GM23248 (cell line): ENCODE measurements at regions not wholly inside any gene's neighbourhood (a gene's known extent, or its start where the extent isn't known, plus 50 kb on each side); places are given as distances from the start of the nearest gene placed in this dataset.

Experiments used
- DNase-seq: peaks from one replicate; pipeline ENCODE4 v3.0.0-alpha.2; 2015
- H2AFZ ChIP-seq: fragments of 200-600 bp; sonication (generic); 2 replicates; pipeline ENCODE4 v1.6.1; 2016; ENCODE audit warnings: antibody characterized with exemption
- H3F3A ChIP-seq: fragments of 200-600 bp; sonication (generic); 2 replicates; pipeline ENCODE4 v1.6.1; 2016; ENCODE audit warnings: mild to moderate bottlenecking, antibody characterized with exemption, mixed run types; ENCODE audit not compliant: insufficient read depth
- H3K27ac ChIP-seq: fragments of 200-600 bp; sonication (generic); 2 replicates; pipeline ENCODE4 v1.5.1; 2016; ENCODE audit warnings: mild to moderate bottlenecking
- H3K27me3 ChIP-seq: fragments of 200-600 bp; sonication (generic); replicated peaks from 2 replicates; pipeline ENCODE4 v1.6.1; 2016; ENCODE audit warnings: mild to moderate bottlenecking; ENCODE audit not compliant: insufficient read depth
- H3K36me3 ChIP-seq: fragments of 200-600 bp; sonication (generic); 2 replicates; pipeline ENCODE4 v1.6.1; 2016; ENCODE audit warnings: low read depth, mild to moderate bottlenecking
- H3K4me1 ChIP-seq: fragments of 200-600 bp; sonication (generic); 2 replicates; pipeline ENCODE4 v1.6.1; 2016; ENCODE audit warnings: mild to moderate bottlenecking; ENCODE audit not compliant: insufficient read depth
- H3K4me2 ChIP-seq: fragments of 200-600 bp; sonication (generic); one replicate; pipeline ENCODE4 v1.6.1; 2016; ENCODE audit warnings: mild to moderate bottlenecking; ENCODE audit not compliant: unreplicated experiment
- H3K4me3 ChIP-seq: fragments of 200-600 bp; sonication (generic); 2 replicates; pipeline ENCODE4 v1.5.1; 2016; ENCODE audit warnings: mild to moderate bottlenecking
- H3K79me2 ChIP-seq: fragments of 200-600 bp; sonication (generic); 2 replicates; pipeline ENCODE4 v1.6.1; 2016; ENCODE audit warnings: mild to moderate bottlenecking; ENCODE audit not compliant: insufficient read depth
- H3K9ac ChIP-seq: fragments of 200-600 bp; sonication (generic); 2 replicates; pipeline ENCODE4 v1.6.1; 2016; ENCODE audit warnings: mild to moderate bottlenecking
- H3K9me2 ChIP-seq: fragments of 200-600 bp; sonication (generic); 2 replicates; pipeline ENCODE4 v1.6.1; 2016; ENCODE audit warnings: mixed run types, mild to moderate bottlenecking, moderate library complexity; ENCODE audit not compliant: insufficient read depth
- H3K9me3 ChIP-seq: fragments of 200-600 bp; sonication (generic); one replicate; pipeline ENCODE4 v1.6.1; 2017; ENCODE audit warnings: low read depth
- H4K20me1 ChIP-seq: fragments of 200-600 bp; sonication (generic); 2 replicates; pipeline ENCODE4 v1.6.0; 2016; ENCODE audit not compliant: insufficient read depth
- EZH2 ChIP-seq: fragments of 200-600 bp; sonication (generic); IDR thresholded peaks from 2 replicates; pipeline ENCODE4 v1.6.1; 2018; ENCODE audit warnings: antibody characterized with exemption, mild to moderate bottlenecking; ENCODE audit not compliant: insufficient read depth, poor library complexity, severe bottlenecking
- EZH2phosphoT487 ChIP-seq: fragments of 200-600 bp; sonication (generic); IDR thresholded peaks from 2 replicates; pipeline ENCODE4 v1.6.1; 2018; ENCODE audit warnings: antibody characterized with exemption, moderate library complexity, mild to moderate bottlenecking, low read depth; ENCODE audit not compliant: insufficient read depth
- WGBS, 2 experiments: methylation state at CpG; one replicate each; pipeline ENCODE4 v1.1.6; 2015 to 2017; ENCODE audit warnings: low lambda C conversion rate in 2 of 2, low coverage in 1 of 2; ENCODE audit errors: missing lambda C conversion rate in 2 of 2; 5-methylcytosine and 5-hydroxymethylcytosine counted together
- in situ Hi-C: fragments of 300-500 bp; cut with MboI; formaldehyde crosslinking; loops from 2 replicates; pipeline ENCODE4 v1.15.0; 2020

DNA sequence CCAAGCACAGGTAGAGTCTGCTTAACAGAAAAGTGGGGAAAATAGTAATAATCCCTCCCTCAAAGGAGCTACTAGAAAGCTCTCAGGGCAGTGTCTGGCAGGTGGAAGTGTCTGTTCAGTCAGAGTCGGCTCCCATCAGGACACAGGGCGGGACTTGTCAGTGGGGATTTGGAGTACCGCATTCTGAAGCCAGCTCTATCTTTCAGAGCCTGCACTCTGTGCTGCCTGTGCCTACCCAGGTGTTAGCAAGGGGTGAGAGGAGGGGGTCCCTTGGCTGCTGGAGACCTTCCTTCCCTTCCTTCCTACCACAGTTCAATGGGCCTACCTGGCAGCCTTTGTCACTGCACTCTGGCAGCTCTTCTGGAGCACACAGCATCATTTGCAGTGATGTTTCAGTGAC is 615.5 kb downstream of the AJAP1 start:
- WGBS, 2 experiments: 50 to 56% methylated on average over 3 of the region's 3 CpGs
- Histone ChIP-seq H3K9me3 (no peaks in the 10 kb centered on the region), H3K36me3 (no peaks in the 10 kb centered on the region), H3K4me3 (no peak overlapping the region), H3F3A (no peaks in the 10 kb centered on the region), H3K4me1 (no peaks in the 10 kb centered on the region), H3K4me2 (no peak overlapping the region), H3K79me2 (no peaks in the 10 kb centered on the region), H4K20me1 (no peaks in the 10 kb centered on the region), H3K27me3 (no peaks in the 10 kb centered on the region), H2AFZ (no peak overlapping the region), H3K27ac (no peak overlapping the region), H3K9ac (no peak overlapping the region), H3K9me2 (no peaks in the 10 kb centered on the region)
- DNase-seq: no peak
- in situ Hi-C loops: no loop called here
- no peak for TF ChIP-seq EZH2phosphoT487
- no peak for TF ChIP-seq EZH2

DNA sequence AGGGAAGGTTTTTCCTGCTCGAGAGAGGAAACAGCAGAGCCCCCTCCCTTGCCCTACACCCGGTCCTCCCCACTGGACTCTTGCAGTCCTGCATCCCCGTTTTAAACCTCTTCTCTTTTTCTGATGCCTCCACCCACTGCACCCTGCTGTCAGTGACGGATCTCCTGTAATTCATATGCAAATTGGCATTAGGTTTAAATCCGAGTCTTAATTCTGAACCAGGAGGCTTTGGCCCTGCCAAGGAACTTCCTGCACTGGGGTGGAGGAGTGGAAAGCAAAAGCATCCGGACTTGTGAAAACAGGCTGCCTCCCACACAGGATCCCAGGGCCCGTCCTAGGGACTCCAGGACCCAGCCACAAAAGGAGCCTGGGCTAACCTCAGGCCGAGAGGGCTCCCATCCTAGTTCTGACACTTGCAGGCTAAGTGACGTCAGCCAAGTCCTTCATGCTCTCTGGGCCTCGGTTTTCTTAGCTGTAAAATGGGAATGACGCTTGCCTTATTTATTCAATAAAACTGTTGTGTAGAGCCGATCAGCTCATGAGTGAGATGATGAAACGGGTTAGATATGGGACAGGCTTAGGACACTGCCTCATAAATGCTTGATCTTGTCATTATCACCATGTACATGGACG is 613.3 kb downstream of the AJAP1 start:
- TF ChIP-seq EZH2phosphoT487 (no peak), EZH2 (no peak)
- Histone ChIP-seq H3K9me2 (no peaks in the 10 kb centered on the region), H3K9ac (no peak overlapping the region), H3F3A (no peaks in the 10 kb centered on the region), H3K79me2 (no peaks in the 10 kb centered on the region), H3K36me3 (no peaks in the 10 kb centered on the region), H3K9me3 (no peaks in the 10 kb centered on the region), H3K4me3 (no peak overlapping the region), H2AFZ (no peak overlapping the region), H3K4me1 (no peaks in the 10 kb centered on the region), H3K27me3 (no peaks in the 10 kb centered on the region), H3K27ac (no peak overlapping the region), H4K20me1 (no peaks in the 10 kb centered on the region), H3K4me2 (no peak overlapping the region)
- 9 to 10% methylated on average over 14 of the region's 14 CpGs for WGBS, 2 experiments
- in situ Hi-C loops: no loop called here
- DNase-seq: no peak

DNA sequence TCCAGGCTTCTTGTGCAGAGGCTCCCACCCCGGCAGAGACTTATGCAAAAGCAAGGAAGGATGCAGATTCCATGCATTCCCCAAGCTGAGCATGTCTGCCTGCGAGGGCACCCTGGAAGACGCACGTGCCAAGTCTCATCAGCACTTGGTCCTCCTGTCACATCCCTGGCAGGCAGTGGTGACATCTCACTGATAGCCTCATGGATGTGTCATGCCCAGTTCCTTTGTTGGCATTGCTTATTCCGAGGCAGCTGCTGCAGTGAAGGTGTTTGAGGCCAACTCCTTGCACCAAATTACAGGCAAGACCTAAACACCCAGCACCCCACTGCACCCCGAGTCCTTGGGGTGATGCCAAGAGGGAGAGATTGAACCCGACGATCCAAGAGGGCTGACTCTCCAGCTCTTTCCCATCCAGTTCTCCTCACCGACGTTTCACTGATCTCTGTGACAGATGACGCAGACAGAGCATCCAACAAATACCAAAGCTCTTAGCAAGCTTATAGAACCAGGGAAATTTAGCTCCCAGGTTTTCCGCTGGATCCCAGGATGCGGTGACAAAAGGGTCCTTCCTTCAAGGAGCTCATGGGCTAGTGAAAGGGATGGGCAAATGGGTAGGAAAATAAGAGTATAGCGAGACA is 611.1 kb downstream of the AJAP1 start:
- 32 to 35% methylated on average over 14 of the region's 14 CpGs for WGBS, 2 experiments
- Histone ChIP-seq H3K4me2 (no peak overlapping the region), H3K4me3 (no peak overlapping the region), H3K9me2 (no peaks in the 10 kb centered on the region), H3F3A (no peaks in the 10 kb centered on the region), H3K9ac (no peak overlapping the region), H3K36me3 (no peaks in the 10 kb centered on the region), H3K4me1 (no peaks in the 10 kb centered on the region), H3K79me2 (no peaks in the 10 kb centered on the region), H3K9me3 (no peaks in the 10 kb centered on the region), H3K27me3 (no peaks in the 10 kb centered on the region), H2AFZ (no peak overlapping the region), H3K27ac (no peak overlapping the region), H4K20me1 (no peaks in the 10 kb centered on the region)
- DNase-seq: no peak
- no peak for TF ChIP-seq EZH2
- no peak for TF ChIP-seq EZH2phosphoT487
- in situ Hi-C loops: no loop called here

DNA sequence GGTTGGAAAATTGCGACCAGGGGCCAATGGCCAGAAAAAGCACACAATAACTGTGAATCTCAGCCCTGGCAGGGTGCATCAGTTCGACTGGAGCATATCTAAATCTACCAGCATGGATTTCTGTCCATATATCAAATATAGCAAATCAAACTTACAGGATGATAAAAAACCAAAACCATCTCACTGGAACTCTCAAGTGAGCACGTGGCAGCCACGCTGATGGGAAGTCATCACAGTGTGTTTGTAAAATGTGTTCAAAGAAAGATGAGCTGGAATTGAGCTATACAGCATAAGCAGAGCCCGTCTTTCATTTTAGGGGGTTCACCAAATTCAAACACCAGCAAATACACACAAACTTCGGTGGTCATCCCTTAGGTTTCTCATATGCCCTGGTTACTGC is 610.1 kb downstream of the AJAP1 start:
- in situ Hi-C loops: no loop called here
- H3K4me3 ChIP-seq: no peak overlapping the region
- no peaks in the 10 kb centered on the region for H3K9me2 ChIP-seq

More for the DNA sequence above, 610.1 kb downstream of the AJAP1 start:
- WGBS, 2 experiments: 10 to 12% methylated on average over 6 of the region's 6 CpGs
- no peaks in the 10 kb centered on the region for H3K27me3 ChIP-seq
- H3K4me1 ChIP-seq: no peaks in the 10 kb centered on the region
- TF ChIP-seq EZH2phosphoT487: no peak
- no peak for TF ChIP-seq EZH2
- H2AFZ ChIP-seq: no peak overlapping the region
- no peaks in the 10 kb centered on the region for H4K20me1 ChIP-seq
- no peak overlapping the region for H3K4me2 ChIP-seq
- no peaks in the 10 kb centered on the region for H3K36me3 ChIP-seq
- no peaks in the 10 kb centered on the region for H3F3A ChIP-seq
- H3K9ac ChIP-seq: no peak overlapping the region
- no peaks in the 10 kb centered on the region for H3K9me3 ChIP-seq
- H3K79me2 ChIP-seq: no peaks in the 10 kb centered on the region
- H3K27ac ChIP-seq: no peak overlapping the region
- DNase-seq: no peak
